GM10248 (cell line): ENCODE measurements at regions not wholly inside any gene's neighbourhood (a gene's known extent, or its start where the extent isn't known, plus 50 kb on each side); places are given as distances from the start of the nearest gene placed in this dataset.
"Not testable (repeated sequence)": the region's sequence is repeated elsewhere in the genome, so short reads cannot be mapped to it uniquely, and the experiment has no call there.

Source experiments
- CTCF ChIA-PET: fragments of 300-600 bp; sonication (Branson Sonifier 250); formaldehyde crosslinking; extraction: SDS; loops from one replicate; lab custom pipeline; 2021; ENCODE audit warnings: antibody characterized with exemption; lab: Yijun Ruan, JAX
- POLR2A ChIA-PET: fragments of 350-650 bp; sonication (Branson Sonifier 250); formaldehyde crosslinking; extraction: SDS; loops from one replicate; lab custom pipeline; 2020; ENCODE audit warnings: antibody characterized with exemption; lab: Yijun Ruan, JAX
- DNase-seq: peaks from one replicate; pipeline ENCODE4 v3.0.0; 2012; ENCODE audit errors: extremely low spot score
- TF ChIP-seq, protein P1 (sequence below): IDR thresholded peaks from 2 replicates; pipeline ENCODE4 v1.5.1; 2012; ENCODE audit warnings: mild to moderate bottlenecking, low read depth; ENCODE audit errors: extremely low read depth, missing control alignments, control extremely low read depth

- TF ChIP-seq, protein P1, sequence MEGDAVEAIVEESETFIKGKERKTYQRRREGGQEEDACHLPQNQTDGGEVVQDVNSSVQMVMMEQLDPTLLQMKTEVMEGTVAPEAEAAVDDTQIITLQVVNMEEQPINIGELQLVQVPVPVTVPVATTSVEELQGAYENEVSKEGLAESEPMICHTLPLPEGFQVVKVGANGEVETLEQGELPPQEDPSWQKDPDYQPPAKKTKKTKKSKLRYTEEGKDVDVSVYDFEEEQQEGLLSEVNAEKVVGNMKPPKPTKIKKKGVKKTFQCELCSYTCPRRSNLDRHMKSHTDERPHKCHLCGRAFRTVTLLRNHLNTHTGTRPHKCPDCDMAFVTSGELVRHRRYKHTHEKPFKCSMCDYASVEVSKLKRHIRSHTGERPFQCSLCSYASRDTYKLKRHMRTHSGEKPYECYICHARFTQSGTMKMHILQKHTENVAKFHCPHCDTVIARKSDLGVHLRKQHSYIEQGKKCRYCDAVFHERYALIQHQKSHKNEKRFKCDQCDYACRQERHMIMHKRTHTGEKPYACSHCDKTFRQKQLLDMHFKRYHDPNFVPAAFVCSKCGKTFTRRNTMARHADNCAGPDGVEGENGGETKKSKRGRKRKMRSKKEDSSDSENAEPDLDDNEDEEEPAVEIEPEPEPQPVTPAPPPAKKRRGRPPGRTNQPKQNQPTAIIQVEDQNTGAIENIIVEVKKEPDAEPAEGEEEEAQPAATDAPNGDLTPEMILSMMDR: no peak
- CTCF ChIA-PET: interaction anchor here (1.4 kb wide), 1 partner anchor 18 kb away, joined by 3 read pairs; no protein-coding TSS in a partner anchor
- POLR2A ChIA-PET: no interaction called here
- no peak for DNase-seq
These were observed 129.9 kb upstream of the CLEC14A start for GRCh38 chr14:38385836-38386235.

GRCh38 chr14:38385343-38385742, 129.4 kb upstream of the CLEC14A start:
- no peak for DNase-seq
- ChIA-PET POLR2A (no interaction called here), CTCF (interaction anchor here (1.1 to 1.4 kb wide), 2 partner anchors 12 to 18 kb away, joined by 3 read pairs; no protein-coding TSS in a partner anchor)
- TF ChIP-seq, protein P1: no peak

- POLR2A ChIA-PET: no interaction called here
- no peak for DNase-seq
- TF ChIP-seq, protein P1: no peak
- CTCF ChIA-PET: interaction anchor here (1.1 kb wide), 1 partner anchor 11 kb away, joined by 3 read pairs; no protein-coding TSS in a partner anchor
These were observed 128.8 kb upstream of the CLEC14A start for GRCh38 chr14:38384741-38385140.

- TF ChIP-seq, protein P1: no peak
- POLR2A ChIA-PET: no interaction called here
- CTCF ChIA-PET: interaction anchor here (0.9 to 2.2 kb wide), 4 partner anchors 10 to 18 kb away, joined by 3 to 7 read pairs (median 3); no protein-coding TSS in a partner anchor
- no peak for DNase-seq
These were observed 112.0 kb upstream of the CLEC14A start for GRCh38 chr14:38367922-38368321.

- ChIA-PET POLR2A (no interaction called here), CTCF (interaction anchor here (2.2 kb wide), 1 partner anchor 8 kb away, joined by 7 read pairs; no protein-coding TSS in a partner anchor)
- TF ChIP-seq, protein P1: no peak
- no peak for DNase-seq
These were observed 110.5 kb upstream of the CLEC14A start for GRCh38 chr14:38366374-38366773.

- POLR2A ChIA-PET: no interaction called here
- CTCF ChIA-PET: no interaction called here
- TF ChIP-seq, protein P1: no peak
- no peak for DNase-seq
These were observed 107.3 kb upstream of the CLEC14A start for GRCh38 chr14:38363217-38363616.

GRCh38 chr14:38357557-38357956, 101.7 kb upstream of the CLEC14A start:
- TF ChIP-seq, protein P1: no peak
- ChIA-PET CTCF (interaction anchor here (1.6 kb wide), 2 partner anchors 9 to 12 kb away, joined by 3 to 7 read pairs; no protein-coding TSS in a partner anchor), POLR2A (no interaction called here)
- no peak for DNase-seq

DNA sequence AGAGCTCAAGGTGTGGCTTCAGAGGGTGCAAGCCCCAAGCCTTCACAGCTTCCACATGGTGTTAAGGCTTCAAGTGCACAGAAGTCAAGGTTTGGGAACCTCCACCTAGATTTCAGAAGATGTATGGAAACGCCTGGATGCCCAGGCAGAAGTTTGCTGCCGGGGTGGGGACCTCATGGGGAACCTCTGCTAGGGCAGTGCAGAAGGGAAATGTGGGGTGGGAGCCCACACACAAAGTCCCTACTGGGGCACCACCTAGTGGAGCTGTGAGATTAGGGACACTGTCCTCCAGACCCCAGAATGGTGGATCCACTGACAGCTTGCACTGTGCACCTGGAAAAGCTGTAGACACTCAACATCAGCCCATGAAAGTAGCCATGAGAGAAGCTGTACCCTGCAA, 99.6 kb upstream of the CLEC14A start:
- DNase-seq, POLR2A ChIA-PET: not testable (repeated sequence)
- CTCF ChIA-PET: interaction anchor here (1.0 kb wide), 1 partner anchor 12 kb away, joined by 3 read pairs; no protein-coding TSS in a partner anchor
